ENCODE measurements at regions not wholly inside any gene's neighbourhood (a gene's known extent, or its start where the extent isn't known, plus 50 kb on each side); places are given as distances from the start of the nearest gene placed in this dataset.

GRCh38 chr2:2523461-2524347 lies 192.6 kb upstream of the MYT1L start:
- Histone ChIP-seq H3K27ac (no peak overlapping the region), H3K4me1 (no peaks in the 10 kb centered on the region), H3K36me3 (no peaks in the 10 kb centered on the region), H3K27me3 (replicated peaks in 1 of 7) (peaks cover 0 to 5% (median 0%) of the 10 kb centered on the region in 7 donors), H3K9me3 (no peaks in the 10 kb centered on the region), H3K4me3 (no peak overlapping the region)
- TF ChIP-seq CTCF (IDR thresholded peaks at IDR 0.05 in 8 of 11, conservative IDR thresholded peaks at IDR 0.05 in 3 of 11): no peak
- TF ChIP-seq POLR2A (IDR thresholded peaks at IDR 0.05): no peak
- no peak for TF ChIP-seq POLR2AphosphoS5 (IDR thresholded peaks at IDR 0.05)
- no peak for DNase-seq
- intact Hi-C loops (cut with DNase I; ENCODE audit: low total_unique reads): no loop called here
- WGBS, 5 donors: 68 to 83% (median 75%) methylated on average over 7 of the region's 7 CpGs

GRCh38 chr2:2520401-2520811 lies 189.3 kb upstream of the MYT1L start:
- Histone ChIP-seq H3K4me3 (no peak overlapping the region), H3K27ac (no peak overlapping the region), H3K36me3 (no peaks in the 10 kb centered on the region), H3K27me3 (replicated peaks in 1 of 7) (peaks cover 0 to 16% (median 0%) of the 10 kb centered on the region in 7 donors), H3K4me1 (no peaks in the 10 kb centered on the region), H3K9me3 (no peaks in the 10 kb centered on the region)
- TF ChIP-seq POLR2A (IDR thresholded peaks at IDR 0.05) (no peak), POLR2AphosphoS5 (IDR thresholded peaks at IDR 0.05) (no peak), CTCF (IDR thresholded peaks at IDR 0.05 in 8 of 11, conservative IDR thresholded peaks at IDR 0.05 in 3 of 11) (no peak)
- WGBS, 5 donors: 69 to 78% (median 75%) methylated on average over 6 to 10 of the region's 10 CpGs
- intact Hi-C loops (cut with DNase I; ENCODE audit: low total_unique reads): no loop called here
- no peak for DNase-seq

- Histone ChIP-seq H3K4me1 (no peaks in the 10 kb centered on the region), H3K36me3 (no peaks in the 10 kb centered on the region), H3K4me3 (no peak overlapping the region), H3K27ac (no peak overlapping the region), H3K27me3 (replicated peaks in 1 of 7) (peaks cover 0 to 16% (median 0%) of the 10 kb centered on the region in 7 donors), H3K9me3 (no peaks in the 10 kb centered on the region)
- WGBS, 5 donors: 70 to 88% (median 76%) methylated on average over 1 of the region's 1 CpG
- no peak for DNase-seq
- intact Hi-C loops (cut with DNase I; ENCODE audit: low total_unique reads): no loop called here
- TF ChIP-seq CTCF (IDR thresholded peaks at IDR 0.05 in 8 of 11, conservative IDR thresholded peaks at IDR 0.05 in 3 of 11) (no peak), POLR2AphosphoS5 (IDR thresholded peaks at IDR 0.05) (no peak), POLR2A (IDR thresholded peaks at IDR 0.05) (no peak)
Measured at GRCh38 chr2:2519381-2519780, 188.3 kb upstream of the MYT1L start.

GRCh38 chr2:2517399-2517798 lies 186.3 kb upstream of the MYT1L start:
- H3K4me3 ChIP-seq: no peak overlapping the region
- intact Hi-C loops (cut with DNase I; ENCODE audit: low total_unique reads): no loop called here
- no peak for DNase-seq
- peaks cover 0 to 16% (median 0%) of the 10 kb centered on the region in 7 donors for H3K27me3 ChIP-seq (replicated peaks in 1 of 7)
- H3K36me3 ChIP-seq: no peaks in the 10 kb centered on the region
- TF ChIP-seq CTCF (IDR thresholded peaks at IDR 0.05 in 8 of 11, conservative IDR thresholded peaks at IDR 0.05 in 3 of 11): no peak
- TF ChIP-seq POLR2A (IDR thresholded peaks at IDR 0.05): no peak
- no peak for TF ChIP-seq POLR2AphosphoS5 (IDR thresholded peaks at IDR 0.05)
- H3K27ac ChIP-seq: no peak overlapping the region
- 60 to 97% (median 91%) methylated on average over 2 of the region's 2 CpGs for WGBS, 5 donors
- H3K4me1 ChIP-seq: no peaks in the 10 kb centered on the region
- no peaks in the 10 kb centered on the region for H3K9me3 ChIP-seq

Data from spleen (tissue), 11 donors.